Smooth muscle cell (in vitro differentiated cells): ENCODE measurements at regions not wholly inside any gene's neighbourhood (a gene's known extent, or its start where the extent isn't known, plus 50 kb on each side); places are given as distances from the start of the nearest gene placed in this dataset.

Source experiments
- DNase-seq: peaks from one replicate; lab custom pipeline; 2025; ENCODE audit not compliant: unreplicated experiment; lab: John Stamatoyannopoulos, UW
- H2AFZ ChIP-seq: fragments of 200-600 bp; sonication (generic); 2 replicates; pipeline ENCODE4 v1.6.0; 2016; ENCODE audit warnings: antibody characterized with exemption, low read depth, mild to moderate bottlenecking
- H3F3A ChIP-seq: fragments of 200-600 bp; sonication (generic); 2 replicates; pipeline ENCODE4 v1.6.0; 2017; ENCODE audit warnings: antibody characterized with exemption, low read depth
- H3K27ac ChIP-seq: fragments of 200-600 bp; sonication (generic); 2 replicates; pipeline ENCODE4 v1.5.1; 2016; ENCODE audit warnings: low read depth, mild to moderate bottlenecking
- H3K27me3 ChIP-seq: fragments of 200-600 bp; sonication (generic); 2 replicates; pipeline ENCODE4 v1.6.1; 2016; ENCODE audit warnings: low read depth, mild to moderate bottlenecking
- H3K36me3 ChIP-seq: fragments of 200-600 bp; sonication (generic); 2 replicates; pipeline ENCODE4 v1.5.1; 2016; ENCODE audit warnings: low read depth
- H3K4me1 ChIP-seq: fragments of 200-600 bp; sonication (generic); 2 replicates; pipeline ENCODE4 v1.5.1; 2016; ENCODE audit warnings: low read depth
- H3K4me2 ChIP-seq: fragments of 200-600 bp; sonication (generic); 2 replicates; pipeline ENCODE4 v1.6.0; 2016; ENCODE audit warnings: mild to moderate bottlenecking
- H3K4me3 ChIP-seq: fragments of 200-600 bp; sonication (generic); 2 replicates; pipeline ENCODE4 v1.5.1; 2016; ENCODE audit warnings: mild to moderate bottlenecking
- H3K79me2 ChIP-seq: fragments of 200-600 bp; sonication (generic); 2 replicates; pipeline ENCODE4 v1.6.0; 2016; ENCODE audit warnings: low read depth, mild to moderate bottlenecking
- H3K9ac ChIP-seq: fragments of 200-600 bp; sonication (generic); 2 replicates; pipeline ENCODE4 v1.6.0; 2016; ENCODE audit warnings: low read depth
- H3K9me3 ChIP-seq: fragments of 200-600 bp; sonication (generic); replicated peaks from 2 replicates; pipeline ENCODE4 v1.5.1; 2016; ENCODE audit warnings: low read depth
- H4K20me1 ChIP-seq: fragments of 200-600 bp; sonication (generic); 2 replicates; pipeline ENCODE4 v1.6.0; 2016; ENCODE audit warnings: low read depth
- WGBS: methylation state at CpG from one replicate; pipeline ENCODE4 v1.1.7; 2016; ENCODE audit warnings: low lambda C conversion rate; 5-methylcytosine and 5-hydroxymethylcytosine counted together
- TF ChIP-seq, protein P1 (sequence below): fragments of 200-600 bp; sonication (generic); IDR thresholded peaks from 2 replicates; pipeline ENCODE4 v1.5.1; 2017; ENCODE audit warnings: borderline replicate concordance, mild to moderate bottlenecking, antibody characterized with exemption; ENCODE audit not compliant: insufficient read depth, poor library complexity, severe bottlenecking

DNA sequence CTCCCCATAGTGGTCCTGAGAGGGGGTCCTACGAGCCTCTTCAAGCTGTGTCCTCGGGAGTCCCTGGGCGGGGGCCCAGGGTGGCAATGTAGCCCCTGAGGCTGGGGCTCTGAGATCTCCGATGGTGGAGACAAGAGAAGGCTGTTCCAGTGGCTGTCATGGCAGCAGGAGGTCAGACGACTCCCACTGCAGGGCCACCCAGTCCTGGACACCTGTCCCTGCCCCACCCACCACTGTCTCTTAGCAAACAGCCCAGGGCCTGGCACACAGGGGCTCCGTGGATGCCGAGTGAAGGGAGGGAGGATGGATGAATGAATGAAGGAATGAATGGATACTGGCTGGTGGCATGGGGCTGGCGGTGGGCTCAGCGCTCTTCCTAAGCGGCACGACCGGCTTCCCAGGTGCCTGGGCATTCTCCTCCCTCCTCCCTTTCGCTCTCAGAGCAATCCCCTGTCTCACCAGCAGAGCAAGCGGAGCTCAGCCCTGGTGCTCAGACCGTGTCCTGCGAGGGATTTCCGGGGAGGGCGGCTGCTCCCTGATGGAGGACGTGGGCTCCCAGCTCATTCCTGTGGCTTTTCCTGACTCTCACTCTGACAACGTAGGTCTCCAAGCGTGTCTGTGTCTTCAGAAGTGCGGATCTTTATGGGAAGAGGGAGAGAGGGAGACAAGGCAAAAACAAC lies 1272.6 kb downstream of the BRD1 start:
- Histone ChIP-seq H3K27me3 (no peaks in the 10 kb centered on the region), H2AFZ (no peak overlapping the region), H3K4me1 (no peaks in the 10 kb centered on the region), H4K20me1 (peaks cover 17% of the 10 kb centered on the region), H3K9ac (no peak overlapping the region), H3K79me2 (no peaks in the 10 kb centered on the region), H3K4me2 (no peak overlapping the region), H3F3A (no peaks in the 10 kb centered on the region), H3K9me3 (no peaks in the 10 kb centered on the region), H3K4me3 (no peak overlapping the region), H3K36me3 (no peaks in the 10 kb centered on the region), H3K27ac (no peak overlapping the region)
- TF ChIP-seq, protein P1, sequence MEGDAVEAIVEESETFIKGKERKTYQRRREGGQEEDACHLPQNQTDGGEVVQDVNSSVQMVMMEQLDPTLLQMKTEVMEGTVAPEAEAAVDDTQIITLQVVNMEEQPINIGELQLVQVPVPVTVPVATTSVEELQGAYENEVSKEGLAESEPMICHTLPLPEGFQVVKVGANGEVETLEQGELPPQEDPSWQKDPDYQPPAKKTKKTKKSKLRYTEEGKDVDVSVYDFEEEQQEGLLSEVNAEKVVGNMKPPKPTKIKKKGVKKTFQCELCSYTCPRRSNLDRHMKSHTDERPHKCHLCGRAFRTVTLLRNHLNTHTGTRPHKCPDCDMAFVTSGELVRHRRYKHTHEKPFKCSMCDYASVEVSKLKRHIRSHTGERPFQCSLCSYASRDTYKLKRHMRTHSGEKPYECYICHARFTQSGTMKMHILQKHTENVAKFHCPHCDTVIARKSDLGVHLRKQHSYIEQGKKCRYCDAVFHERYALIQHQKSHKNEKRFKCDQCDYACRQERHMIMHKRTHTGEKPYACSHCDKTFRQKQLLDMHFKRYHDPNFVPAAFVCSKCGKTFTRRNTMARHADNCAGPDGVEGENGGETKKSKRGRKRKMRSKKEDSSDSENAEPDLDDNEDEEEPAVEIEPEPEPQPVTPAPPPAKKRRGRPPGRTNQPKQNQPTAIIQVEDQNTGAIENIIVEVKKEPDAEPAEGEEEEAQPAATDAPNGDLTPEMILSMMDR = no peak
- no peak for DNase-seq
- 61% methylated on average over 22 of the region's 22 CpGs for WGBS

DNA sequence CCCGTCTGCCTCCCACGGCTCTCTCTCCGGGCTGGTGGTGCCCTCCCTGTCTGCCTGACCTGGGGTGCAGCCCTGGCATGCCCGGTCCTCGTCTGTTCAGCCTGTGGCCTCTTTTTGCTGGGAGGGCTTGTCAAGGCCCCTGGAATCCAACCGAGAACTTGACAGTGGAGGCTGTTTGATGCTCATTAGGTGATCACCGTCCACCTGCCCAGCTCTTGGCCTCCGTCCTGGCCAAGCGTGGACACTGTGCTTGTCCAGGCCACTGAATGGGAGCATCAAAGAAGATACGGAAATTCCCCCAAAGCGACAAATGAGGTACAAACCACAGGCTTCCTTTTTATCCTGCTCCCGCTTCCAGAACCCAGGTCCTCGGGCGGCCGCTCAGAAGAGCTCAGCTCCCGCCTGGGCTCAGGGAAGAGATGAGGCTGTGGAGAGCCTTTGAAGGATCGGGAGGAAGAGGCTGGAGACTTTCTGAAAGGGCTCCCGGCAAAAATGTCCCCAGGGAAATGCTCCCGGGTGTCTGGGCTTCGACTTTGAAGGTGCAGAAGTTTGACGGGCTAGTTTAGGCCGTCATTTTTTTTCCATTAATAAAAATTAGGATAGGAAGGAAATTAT lies 1273.9 kb downstream of the BRD1 start:
- H4K20me1 ChIP-seq = peaks cover 17% of the 10 kb centered on the region
- H3K79me2 ChIP-seq = no peaks in the 10 kb centered on the region
- no peaks in the 10 kb centered on the region for H3K27me3 ChIP-seq
- H3K9ac ChIP-seq = no peak overlapping the region
- H3K36me3 ChIP-seq = no peaks in the 10 kb centered on the region
- no peak overlapping the region for H3K4me2 ChIP-seq
- H3F3A ChIP-seq = no peaks in the 10 kb centered on the region
- TF ChIP-seq, protein P1 = no peak
- no peak for DNase-seq
- no peaks in the 10 kb centered on the region for H3K9me3 ChIP-seq
- no peak overlapping the region for H2AFZ ChIP-seq
- no peak overlapping the region for H3K4me3 ChIP-seq
- 92% methylated on average over 22 of the region's 22 CpGs for WGBS
- no peak overlapping the region for H3K27ac ChIP-seq
- no peaks in the 10 kb centered on the region for H3K4me1 ChIP-seq

DNA sequence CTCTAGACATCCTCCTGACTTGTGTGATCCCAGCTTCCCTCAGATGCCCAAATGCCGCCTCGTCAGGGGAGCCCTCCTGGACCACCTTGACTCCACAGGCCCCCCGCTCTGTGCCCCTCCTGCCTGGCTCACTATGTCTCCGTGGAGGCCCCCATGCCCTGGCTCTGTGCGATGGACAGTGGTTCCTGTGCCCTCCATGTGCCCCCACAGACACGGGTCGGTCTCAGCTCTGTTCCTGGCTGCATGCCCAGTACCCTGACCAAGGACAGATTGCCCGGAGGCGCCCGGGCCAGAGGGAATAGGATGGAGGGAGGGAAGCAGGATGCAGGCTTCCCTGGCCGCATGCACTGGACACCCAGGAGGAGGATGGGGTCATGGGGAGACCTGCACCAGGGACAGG lies 1274.6 kb downstream of the BRD1 start:
- Histone ChIP-seq H3K36me3 (no peaks in the 10 kb centered on the region), H3K4me1 (no peaks in the 10 kb centered on the region), H3K27me3 (no peaks in the 10 kb centered on the region), H3K4me2 (no peak overlapping the region), H3K79me2 (no peaks in the 10 kb centered on the region), H4K20me1 (peaks cover 17% of the 10 kb centered on the region), H3K4me3 (no peak overlapping the region), H3K9me3 (no peaks in the 10 kb centered on the region), H3F3A (no peaks in the 10 kb centered on the region), H2AFZ (no peak overlapping the region), H3K27ac (no peak overlapping the region), H3K9ac (no peak overlapping the region)
- WGBS = 92% methylated on average over 11 of the region's 11 CpGs
- TF ChIP-seq, protein P1 = no peak
- no peak for DNase-seq
